Common myeloid progenitor, CD34-positive (primary cell): ENCODE measurements at regions not wholly inside any gene's neighbourhood (a gene's known extent, or its start where the extent isn't known, plus 50 kb on each side); places are given as distances from the start of the nearest gene placed in this dataset.

Experiments
- CTCF ChIA-PET: fragments of 350-600 bp; sonication (Branson Sonifier 250); formaldehyde crosslinking; loops from one replicate; lab custom pipeline; 2021; ENCODE audit warnings: antibody characterized with exemption; lab: Charles Lee
- POLR2A ChIA-PET: fragments of 350-600 bp; sonication (Branson Sonifier 250); formaldehyde crosslinking; loops from one replicate; lab custom pipeline; 2021; ENCODE audit warnings: antibody characterized with exemption; lab: Charles Lee
- DNase-seq, 3 donors: peaks; one replicate each; pipeline versions ENCODE4 v3.0.0 to v3.0.0-alpha.2; 2013
- H3K27ac ChIP-seq, 2 experiments: 1 replicate in 1 of 2; 2 replicates in 1 of 2; pipeline ENCODE4 v1.7.0; 2013; ENCODE audit warnings: inconsistent platforms in 2 of 2, low read length in 2 of 2, mild to moderate bottlenecking in 2 of 2, low read depth in 1 of 2, moderate library complexity in 1 of 2; ENCODE audit not compliant: severe bottlenecking in 2 of 2, insufficient read depth in 1 of 2, poor library complexity in 1 of 2
- H3K27me3 ChIP-seq, 5 experiments: replicated peaks in 2 of 5; 1 replicate in 3 of 5; 2 replicates in 2 of 5; pipeline versions ENCODE4 v1.6.1 to v1.7.0; 2013; ENCODE audit warnings: low read length in 4 of 5, mild to moderate bottlenecking in 2 of 5, moderate library complexity in 2 of 5, inconsistent platforms in 1 of 5; ENCODE audit not compliant: insufficient read depth in 5 of 5, control insufficient read depth in 4 of 5
- H3K36me3 ChIP-seq, 4 experiments: 1 replicate in 2 of 4; 2 replicates in 2 of 4; pipeline versions ENCODE4 v1.6.1 to v1.7.0; 2013; ENCODE audit warnings: low read length in 3 of 4, control low read depth in 1 of 4, mild to moderate bottlenecking in 1 of 4; ENCODE audit not compliant: control insufficient read depth in 4 of 4, insufficient read depth in 4 of 4
- H3K4me1 ChIP-seq, 4 experiments: 1 replicate in 3 of 4; 2 replicates in 1 of 4; pipeline versions ENCODE4 v1.6.1 to v1.7.1; 2013; ENCODE audit warnings: low read length in 3 of 4, mild to moderate bottlenecking in 3 of 4, control low read depth in 1 of 4, inconsistent platforms in 1 of 4, moderate library complexity in 1 of 4; ENCODE audit not compliant: control insufficient read depth in 4 of 4, insufficient read depth in 4 of 4; ENCODE audit errors: control extremely low read depth in 1 of 4
- H3K4me3 ChIP-seq, 7 experiments: 1 replicate in 4 of 7; 2 replicates in 3 of 7; pipeline versions ENCODE4 v1.5.1 to v1.7.0; 2013; ENCODE audit warnings: mild to moderate bottlenecking in 7 of 7, low read length in 6 of 7, moderate library complexity in 6 of 7, inconsistent platforms in 2 of 7, low read depth in 2 of 7, control low read depth in 1 of 7; ENCODE audit not compliant: insufficient read depth in 4 of 7, control insufficient read depth in 1 of 7; ENCODE audit errors: extremely low read depth in 1 of 7
- H3K9me3 ChIP-seq, 5 experiments: 1 replicate in 4 of 5; 2 replicates in 1 of 5; pipeline versions ENCODE4 v1.6.1 to v1.7.1; 2013; ENCODE audit warnings: low read length in 4 of 5, mild to moderate bottlenecking in 2 of 5, inconsistent platforms in 1 of 5, low read depth in 1 of 5, moderate library complexity in 1 of 5; ENCODE audit not compliant: control insufficient read depth in 4 of 5, insufficient read depth in 2 of 5; ENCODE audit errors: control extremely low read depth in 1 of 5
- WGBS: methylation state at CpG from one replicate; pipeline ENCODE4 v1.1.5; 2013; ENCODE audit not compliant: insufficient coverage; 5-methylcytosine and 5-hydroxymethylcytosine counted together

DNA sequence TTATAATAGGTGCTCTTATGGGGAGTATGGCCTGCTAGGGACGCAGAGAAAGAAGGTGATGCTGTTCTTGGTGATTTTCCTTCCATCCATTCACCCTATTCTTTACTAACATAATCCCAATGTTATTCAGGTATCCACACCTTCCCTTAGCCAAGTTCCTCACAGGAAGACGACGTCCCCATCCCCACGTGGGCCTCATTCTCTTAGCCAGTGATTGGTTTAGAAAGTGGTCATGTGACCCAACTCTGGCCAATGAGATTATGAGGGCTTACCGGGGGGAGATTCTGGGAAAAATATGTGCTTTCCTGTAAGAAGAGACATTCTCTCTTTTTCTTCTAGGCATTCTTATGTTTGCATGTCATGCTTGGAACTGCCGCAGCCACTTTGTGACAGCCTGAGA is 474.7 kb downstream of the HAPSTR1 start:
- WGBS: 87% methylated on average over 3 of the region's 6 CpGs
- H3K27me3 ChIP-seq: no peaks in the 10 kb centered on the region
- DNase-seq: no peak
- no peak overlapping the region for H3K4me3 ChIP-seq
- no peaks in the 10 kb centered on the region for H3K9me3 ChIP-seq
- CTCF ChIA-PET: no interaction called here
- POLR2A ChIA-PET: no interaction called here
- no peaks in the 10 kb centered on the region for H3K4me1 ChIP-seq
- H3K27ac ChIP-seq: no peak overlapping the region
- H3K36me3 ChIP-seq: no peaks in the 10 kb centered on the region

DNA sequence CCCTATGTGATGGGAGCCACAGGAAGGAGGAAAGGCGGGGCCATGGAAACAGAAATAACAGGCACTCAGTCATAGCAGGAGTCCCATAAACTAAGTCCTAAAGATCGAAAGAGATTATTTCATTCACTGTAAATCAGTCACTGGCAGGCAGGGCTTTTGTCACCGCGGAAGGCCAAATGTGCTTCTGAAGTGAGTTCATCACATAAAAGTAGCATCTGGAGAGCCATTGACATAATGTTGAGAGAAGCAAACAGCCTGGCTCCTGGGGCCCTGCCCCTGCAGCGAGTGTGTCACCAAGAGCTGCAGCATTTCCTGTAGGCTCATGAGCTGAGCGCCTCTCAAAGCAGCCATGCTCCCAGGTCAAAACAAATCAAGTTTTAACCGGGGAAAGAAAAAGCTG is 476.2 kb downstream of the HAPSTR1 start:
- CTCF ChIA-PET: no interaction called here
- DNase-seq: no peak
- H3K4me3 ChIP-seq: no peak overlapping the region
- H3K36me3 ChIP-seq: no peaks in the 10 kb centered on the region
- WGBS: 37% methylated on average over 6 of the region's 7 CpGs
- H3K27me3 ChIP-seq: no peaks in the 10 kb centered on the region
- H3K9me3 ChIP-seq: no peaks in the 10 kb centered on the region
- H3K4me1 ChIP-seq: no peaks in the 10 kb centered on the region
- H3K27ac ChIP-seq: no peak overlapping the region
- POLR2A ChIA-PET: no interaction called here

DNA sequence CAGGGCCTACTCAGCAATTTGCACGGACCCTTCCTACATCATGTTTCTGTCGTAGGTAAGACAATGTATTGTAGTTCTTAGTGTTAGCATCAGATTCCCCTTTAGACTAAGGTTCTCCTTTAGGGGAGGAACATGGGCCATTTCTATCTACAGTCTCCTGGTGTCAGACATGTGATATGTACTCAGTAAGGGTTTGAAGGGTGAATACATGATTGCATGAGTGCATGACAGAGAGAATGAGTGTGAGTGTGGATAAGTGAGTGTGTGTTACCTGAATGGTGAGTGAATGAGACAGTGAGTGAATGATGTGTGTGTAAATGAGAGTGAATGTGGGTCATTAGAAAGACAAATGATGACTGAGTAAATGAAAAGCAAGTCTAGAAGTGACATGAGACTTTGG is 476.8 kb downstream of the HAPSTR1 start:
- H3K36me3 ChIP-seq: no peaks in the 10 kb centered on the region
- ChIA-PET POLR2A (no interaction called here), CTCF (no interaction called here)
- H3K27ac ChIP-seq: no peak overlapping the region
- WGBS: no CpG with 5 or more reads among the region's 2 CpGs
- H3K9me3 ChIP-seq: no peaks in the 10 kb centered on the region
- H3K4me3 ChIP-seq: no peak overlapping the region
- H3K4me1 ChIP-seq: no peaks in the 10 kb centered on the region
- DNase-seq: no peak
- H3K27me3 ChIP-seq: no peaks in the 10 kb centered on the region

DNA sequence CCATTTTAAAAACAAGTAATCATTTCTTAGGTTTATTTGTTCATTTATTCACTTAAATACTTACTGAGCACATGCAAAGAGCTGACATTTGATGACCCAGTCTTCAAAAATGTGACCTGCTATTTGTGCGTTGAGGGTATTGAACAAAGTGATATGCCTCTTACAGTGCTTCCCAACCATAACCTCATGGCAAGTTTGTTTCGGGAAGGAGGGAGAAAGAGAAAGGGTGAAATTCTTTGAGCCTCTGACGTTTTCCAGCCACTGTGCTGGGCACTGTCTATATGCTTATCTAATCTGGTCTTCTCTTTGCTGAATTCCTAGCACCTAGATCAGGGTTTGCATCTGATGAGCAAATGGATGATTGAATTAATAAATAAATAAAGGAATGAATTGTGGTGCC is 479.1 kb downstream of the HAPSTR1 start:
- no peaks in the 10 kb centered on the region for H3K27me3 ChIP-seq
- ChIA-PET POLR2A (interaction anchor here (0.5 kb wide), 1 partner anchor 1116 kb away, joined by 3 read pairs; no protein-coding TSS in a partner anchor), CTCF (no interaction called here)
- H3K36me3 ChIP-seq: no peaks in the 10 kb centered on the region
- H3K4me3 ChIP-seq: no peak overlapping the region
- no peak overlapping the region for H3K27ac ChIP-seq
- 80% methylated on average over 2 of the region's 3 CpGs for WGBS
- no peaks in the 10 kb centered on the region for H3K4me1 ChIP-seq
- H3K9me3 ChIP-seq: no peaks in the 10 kb centered on the region
- no peak for DNase-seq

DNA sequence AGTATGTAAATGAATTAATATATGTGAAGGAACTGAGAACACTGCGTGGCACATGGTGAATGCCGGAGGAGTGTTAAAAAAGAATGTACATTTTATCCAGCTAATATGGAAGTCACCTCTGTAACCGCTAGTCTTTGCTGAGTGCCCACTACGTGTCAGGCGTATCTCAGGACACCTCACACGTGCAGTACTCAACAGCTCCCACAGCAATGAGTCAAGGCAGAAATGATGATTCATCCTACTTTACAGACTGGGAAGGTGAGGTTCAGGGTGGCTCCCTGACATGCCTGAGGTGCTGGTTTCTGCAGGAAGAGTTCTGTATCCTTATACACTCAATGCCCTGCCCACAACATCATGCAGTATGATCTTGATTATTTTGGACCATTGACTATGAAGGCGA is 487.0 kb downstream of the HAPSTR1 start:
- 88% methylated on average over 5 of the region's 7 CpGs for WGBS
- POLR2A ChIA-PET: no interaction called here

DNA sequence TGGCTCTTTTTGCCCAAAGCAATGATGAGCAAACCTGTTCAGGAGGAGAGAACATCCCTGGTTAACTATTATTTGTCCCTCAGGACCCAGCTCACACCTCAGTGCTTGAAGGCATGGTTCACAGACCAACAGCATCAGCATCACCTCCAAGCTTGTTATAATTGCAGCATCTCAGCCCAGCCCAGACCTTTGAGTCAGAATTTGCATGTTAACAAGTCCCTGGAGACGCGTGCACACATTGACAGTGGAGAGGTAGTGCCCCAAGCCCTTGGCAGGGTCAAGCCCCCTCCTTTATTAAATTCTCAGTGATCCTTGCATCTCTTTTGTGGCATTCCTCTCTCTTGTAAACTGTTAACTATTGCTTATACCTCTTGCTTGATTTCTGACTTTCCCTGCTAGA is 488.6 kb downstream of the HAPSTR1 start:
- Histone ChIP-seq H3K9me3 (no peaks in the 10 kb centered on the region), H3K4me1 (no peaks in the 10 kb centered on the region), H3K27me3 (no peaks in the 10 kb centered on the region), H3K27ac (no peak overlapping the region), H3K36me3 (no peaks in the 10 kb centered on the region), H3K4me3 (no peak overlapping the region)
- CTCF ChIA-PET: no interaction called here
- POLR2A ChIA-PET: no interaction called here
- 100% methylated on average over 2 of the region's 2 CpGs for WGBS
- no peak for DNase-seq

More for the DNA sequence above, 487.0 kb downstream of the HAPSTR1 start:
- no peak overlapping the region for H3K27ac ChIP-seq
- DNase-seq: no peak
- H3K36me3 ChIP-seq: no peaks in the 10 kb centered on the region
- H3K27me3 ChIP-seq: no peaks in the 10 kb centered on the region
- H3K4me1 ChIP-seq: no peaks in the 10 kb centered on the region
- CTCF ChIA-PET: no interaction called here
- no peak overlapping the region for H3K4me3 ChIP-seq
- H3K9me3 ChIP-seq: no peaks in the 10 kb centered on the region

DNA sequence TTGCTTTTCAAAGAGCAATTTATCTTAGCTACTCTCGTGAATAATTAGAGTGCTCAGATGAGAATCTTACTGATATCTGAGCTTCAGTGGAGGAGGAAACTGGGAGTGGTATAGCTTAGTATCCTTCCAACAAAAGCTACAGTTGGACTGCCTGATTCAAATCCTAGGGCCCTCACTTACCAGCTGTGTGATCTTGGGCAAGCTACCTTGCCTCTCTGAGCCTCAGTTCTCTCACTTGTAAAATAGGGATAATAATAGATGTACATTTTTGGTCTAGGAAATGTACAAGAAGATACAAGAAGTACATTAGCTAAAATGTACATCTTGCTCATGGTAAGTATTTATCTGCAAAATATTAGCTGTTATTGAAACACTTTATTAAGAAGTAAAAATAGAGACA is 502.0 kb downstream of the HAPSTR1 start:
- WGBS: 80% methylated on average over 1 of the region's 1 CpG
- ChIA-PET POLR2A (no interaction called here), CTCF (no interaction called here)
- DNase-seq: no peak
- Histone ChIP-seq H3K27ac (no peak overlapping the region), H3K4me1 (no peaks in the 10 kb centered on the region), H3K27me3 (no peaks in the 10 kb centered on the region), H3K36me3 (no peaks in the 10 kb centered on the region), H3K4me3 (no peak overlapping the region), H3K9me3 (no peaks in the 10 kb centered on the region)
